Posterior cingulate gyrus (tissue), 11 donors: ENCODE measurements at regions not wholly inside any gene's neighbourhood (a gene's known extent, or its start where the extent isn't known, plus 50 kb on each side); places are given as distances from the start of the nearest gene placed in this dataset.
"Not testable (repeated sequence)": the region's sequence is repeated elsewhere in the genome, so short reads cannot be mapped to it uniquely, and the experiment has no call there.

Experiments
- DNase-seq, 10 donors: peaks; one replicate each; pipeline versions ENCODE4 v3.0.0 to v3.0.0-alpha.2; 2020 to 2021; ENCODE audit warnings: mixed read lengths in 3 of 10
- intact Hi-C: fragments of 100-400 bp; cut with DNase I; formaldehyde crosslinking; loops from one replicate; pipeline ENCODE4 v1.15.1; 2023

DNA sequence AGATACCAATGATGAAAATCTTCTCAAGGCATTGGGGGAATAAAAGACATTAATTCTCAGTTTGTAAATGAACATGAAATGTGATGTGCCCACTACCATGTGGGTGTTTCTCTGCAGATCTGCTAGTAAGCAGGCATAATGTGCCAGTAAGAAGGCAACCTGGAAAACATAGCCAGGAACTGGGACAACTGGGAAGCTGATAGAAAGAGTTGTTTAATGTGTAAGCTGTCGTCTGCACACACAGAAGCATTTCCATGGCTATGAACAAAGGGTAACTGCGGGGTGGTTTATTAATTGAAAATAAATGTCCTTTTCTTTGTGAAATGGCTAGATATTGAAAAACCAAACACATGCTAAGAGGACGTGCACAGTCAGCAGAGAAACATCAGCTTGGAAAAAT, 52.0 kb downstream of the ZC3H11B start:
- intact Hi-C loops, result no loop called here
- DNase-seq, result no peak

DNA sequence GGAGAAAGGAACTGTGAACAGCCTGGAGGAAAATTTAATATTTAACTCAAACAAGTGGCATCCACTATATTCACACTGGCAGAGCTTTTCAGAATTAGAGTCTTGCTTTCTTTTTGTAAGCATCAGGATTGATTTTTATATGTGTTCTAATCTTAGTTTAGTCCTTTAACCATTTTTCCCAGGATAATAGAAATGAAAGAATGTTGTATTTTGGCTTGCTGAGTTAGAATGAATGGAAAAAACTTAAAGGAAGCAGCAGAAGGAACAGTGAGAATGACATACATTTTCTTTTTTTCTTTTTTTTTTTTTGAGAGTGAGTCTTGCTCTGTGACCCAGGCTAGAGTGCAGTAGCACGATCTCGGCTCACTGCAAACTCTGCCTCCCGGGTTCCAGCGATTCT, 53.0 kb downstream of the ZC3H11B start:
- DNase-seq, result no peak
- intact Hi-C loops, result no loop called here

DNA sequence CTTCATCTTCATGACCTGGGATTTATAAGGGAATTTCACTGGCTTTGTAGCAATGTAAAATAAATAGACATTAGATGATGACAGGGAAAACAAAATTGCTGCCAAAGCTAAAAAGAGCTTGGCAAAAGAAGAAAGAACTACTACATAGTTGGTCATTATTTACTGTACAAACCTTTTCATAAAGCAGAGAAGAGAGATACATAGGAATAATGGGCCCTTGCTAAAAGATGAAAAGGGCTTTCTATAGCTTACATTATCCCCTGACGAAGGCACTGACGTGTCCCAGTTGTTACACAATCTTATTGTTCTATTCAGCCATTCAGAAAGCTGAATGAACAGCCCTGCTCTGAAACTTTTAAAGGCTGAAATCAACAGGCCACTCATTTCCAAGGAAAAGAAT, 57.1 kb downstream of the ZC3H11B start:
- intact Hi-C loops, result no loop called here
- DNase-seq, result no peak

DNA sequence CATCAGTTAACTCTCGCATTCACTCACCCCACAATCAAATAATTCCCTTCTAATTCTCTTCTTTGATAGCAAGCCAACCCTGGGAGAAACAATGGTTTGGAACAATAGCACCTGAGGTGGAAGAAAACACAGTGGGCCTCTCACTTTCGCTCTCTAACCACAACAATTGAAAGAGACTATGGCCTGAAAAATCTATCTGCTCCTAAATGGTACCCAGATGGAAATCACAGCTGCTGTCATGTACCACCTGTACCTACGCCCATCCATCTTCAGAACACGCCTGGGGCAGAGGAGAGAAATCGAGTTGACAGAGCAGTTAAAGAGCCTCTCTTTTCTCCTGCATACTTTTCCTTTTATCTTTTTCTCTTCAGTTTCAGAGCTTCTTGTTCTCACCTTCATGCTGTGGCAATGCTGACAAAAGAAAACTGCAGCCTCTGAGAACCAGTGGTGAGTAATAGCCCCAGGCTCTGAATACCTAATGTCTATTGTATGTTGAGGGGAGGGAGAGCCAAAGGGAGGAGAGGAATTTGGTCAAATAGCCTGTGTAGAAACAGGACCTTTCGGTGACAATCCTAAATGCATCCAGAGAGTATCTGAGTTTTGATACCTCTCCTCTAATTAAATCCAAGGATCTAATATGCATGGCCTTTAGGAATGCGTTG, 57.7 kb downstream of the ZC3H11B start:
- intact Hi-C loops, result no loop called here
- DNase-seq, result no peak

DNA sequence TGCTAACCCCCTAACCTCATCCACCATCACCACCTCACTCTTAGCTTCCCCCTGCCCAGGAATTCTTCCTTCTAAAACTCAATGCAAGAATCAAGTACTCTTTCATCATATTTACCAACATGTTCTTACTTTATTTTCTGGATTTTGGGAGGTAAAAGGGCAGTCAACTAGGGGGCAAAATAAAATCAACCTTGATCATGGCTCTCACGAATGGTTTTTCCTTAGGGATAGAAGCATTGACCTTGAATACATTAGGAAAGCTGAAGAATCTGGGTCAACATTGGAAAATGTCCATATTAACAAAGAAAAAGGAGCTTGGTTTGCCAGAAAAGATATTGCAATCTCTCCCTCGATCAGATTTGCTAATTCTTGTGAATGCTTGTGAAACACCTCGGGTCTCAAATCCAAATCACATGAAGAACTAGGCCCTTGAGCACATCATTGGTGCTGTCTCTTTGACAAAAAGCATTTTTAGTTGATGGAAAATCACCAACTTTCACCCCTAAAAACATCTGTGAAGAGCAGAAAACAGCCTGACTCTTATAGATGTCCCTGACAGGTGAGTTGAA, 58.9 kb downstream of the ZC3H11B start:
- intact Hi-C loops, result no loop called here
- DNase-seq, result no peak

DNA sequence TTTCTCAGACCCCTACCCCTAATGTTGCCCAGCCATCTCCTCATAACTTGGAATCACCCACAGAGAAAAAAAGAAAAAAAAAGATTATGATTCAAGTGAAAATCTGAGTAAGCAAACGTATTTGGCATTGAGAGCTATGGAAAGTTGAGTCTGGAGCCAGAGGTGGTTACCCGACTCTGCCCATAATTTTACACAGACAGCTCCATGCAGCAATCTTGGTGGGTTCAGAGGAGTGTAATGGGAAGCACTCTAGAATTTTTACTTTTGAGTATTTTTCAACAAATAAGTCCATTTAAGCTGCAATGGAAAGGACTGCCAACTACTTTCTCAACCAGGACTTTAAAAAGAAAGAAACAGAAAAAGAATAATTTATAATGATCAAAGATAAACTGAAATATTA, 62.7 kb downstream of the ZC3H11B start:
- no peak for DNase-seq
- intact Hi-C loops, result no loop called here

DNA sequence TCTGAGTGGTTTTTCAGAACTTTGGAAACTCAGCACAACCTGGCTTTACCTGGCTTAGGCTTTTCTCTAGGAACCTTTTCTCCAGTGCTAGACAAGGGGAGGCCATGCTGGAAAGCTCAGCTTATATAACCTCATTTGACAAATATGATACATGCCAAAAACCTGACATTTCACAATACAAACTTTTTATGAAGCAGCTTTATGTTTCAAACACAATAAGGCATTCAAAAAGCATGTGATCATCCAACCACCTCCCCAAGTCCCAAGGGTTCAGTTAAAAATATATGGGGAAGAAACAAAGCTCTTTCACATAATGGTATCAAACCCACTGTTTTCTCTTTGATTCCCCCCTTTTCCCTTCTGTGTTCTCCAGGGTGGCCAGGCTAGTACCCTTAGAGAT, 63.7 kb downstream of the ZC3H11B start:
- DNase-seq, result no peak
- intact Hi-C loops, result no loop called here

DNA sequence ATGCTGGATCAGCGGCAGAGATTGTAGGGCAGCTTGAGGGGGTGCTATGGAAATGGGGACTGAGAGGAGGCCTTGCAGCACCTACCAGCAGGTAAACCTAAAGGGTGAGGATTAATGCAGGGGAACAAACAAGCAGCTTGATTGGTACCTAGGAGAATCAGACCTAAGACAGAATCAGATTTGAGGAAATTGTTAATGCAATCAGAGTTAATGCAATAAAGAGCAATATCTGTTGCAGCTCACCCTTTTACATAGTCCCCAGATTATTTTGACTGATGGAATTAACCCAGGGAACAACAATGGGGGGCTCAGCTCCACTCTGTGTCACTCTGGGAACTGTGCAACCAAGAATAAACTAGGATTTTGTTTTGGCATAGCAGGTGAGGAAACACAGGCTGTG, 64.5 kb downstream of the ZC3H11B start:
- intact Hi-C loops, result no loop called here
- DNase-seq, result no peak

DNA sequence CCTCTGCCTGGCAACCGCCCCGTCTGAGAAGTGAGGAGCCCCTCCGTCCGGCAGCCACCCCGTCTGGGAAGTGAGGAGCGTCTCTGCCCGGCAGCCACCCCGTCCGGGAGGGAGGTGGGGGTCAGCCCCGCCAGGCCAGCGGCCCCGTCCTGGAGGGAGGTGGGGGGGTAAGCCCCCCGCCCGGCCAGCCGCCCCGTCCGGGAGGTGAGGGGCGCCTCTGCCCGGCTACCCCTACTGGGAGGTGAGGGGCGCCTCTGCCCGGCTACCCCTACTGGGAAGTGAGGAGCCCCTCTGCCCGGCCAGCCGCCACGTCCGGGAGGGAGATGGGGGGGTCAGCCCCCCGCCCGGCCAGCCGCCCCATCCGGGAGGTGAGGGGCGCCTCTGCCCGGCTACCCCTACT, 67.1 kb downstream of the ZC3H11B start:
- peak in 1 of 10 donors; percentile 75 for DNase-seq

DNA sequence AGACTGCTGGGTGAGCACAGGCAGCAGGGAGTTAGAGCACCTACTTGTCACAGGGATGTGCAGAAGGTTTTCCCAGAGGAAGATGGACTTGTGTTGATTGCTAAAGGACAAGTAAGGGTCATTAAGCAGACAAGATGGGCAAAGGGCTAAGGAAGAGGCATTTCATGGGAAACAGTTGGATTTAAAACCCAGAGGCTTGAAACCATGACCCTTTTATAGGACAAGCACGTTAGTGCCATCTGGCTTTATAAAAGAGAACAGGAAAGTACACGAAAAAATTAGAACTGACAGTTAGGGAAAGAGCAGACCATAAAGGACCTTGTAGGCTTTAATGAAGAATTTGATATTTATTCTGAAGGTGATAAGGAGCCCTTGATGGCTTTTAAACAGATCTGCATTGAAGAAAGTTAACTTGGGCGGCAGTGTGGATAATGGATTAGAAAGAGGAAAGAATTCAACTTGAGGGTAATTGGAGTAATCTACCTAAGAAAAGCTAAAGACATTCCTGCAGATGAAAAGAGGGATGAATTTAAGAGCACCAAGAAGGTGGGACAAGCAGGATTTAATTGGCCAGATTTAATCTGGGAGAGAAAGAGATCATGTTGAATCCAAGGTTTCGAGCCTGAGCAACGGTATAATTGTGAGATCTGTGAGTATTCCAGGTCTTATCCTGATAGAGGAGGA, 68.6 kb downstream of the ZC3H11B start:
- no peak for DNase-seq
- intact Hi-C loops, result no loop called here

More for the DNA sequence above, 67.1 kb downstream of the ZC3H11B start:
- intact Hi-C loops, result not testable (repeated sequence)

DNA sequence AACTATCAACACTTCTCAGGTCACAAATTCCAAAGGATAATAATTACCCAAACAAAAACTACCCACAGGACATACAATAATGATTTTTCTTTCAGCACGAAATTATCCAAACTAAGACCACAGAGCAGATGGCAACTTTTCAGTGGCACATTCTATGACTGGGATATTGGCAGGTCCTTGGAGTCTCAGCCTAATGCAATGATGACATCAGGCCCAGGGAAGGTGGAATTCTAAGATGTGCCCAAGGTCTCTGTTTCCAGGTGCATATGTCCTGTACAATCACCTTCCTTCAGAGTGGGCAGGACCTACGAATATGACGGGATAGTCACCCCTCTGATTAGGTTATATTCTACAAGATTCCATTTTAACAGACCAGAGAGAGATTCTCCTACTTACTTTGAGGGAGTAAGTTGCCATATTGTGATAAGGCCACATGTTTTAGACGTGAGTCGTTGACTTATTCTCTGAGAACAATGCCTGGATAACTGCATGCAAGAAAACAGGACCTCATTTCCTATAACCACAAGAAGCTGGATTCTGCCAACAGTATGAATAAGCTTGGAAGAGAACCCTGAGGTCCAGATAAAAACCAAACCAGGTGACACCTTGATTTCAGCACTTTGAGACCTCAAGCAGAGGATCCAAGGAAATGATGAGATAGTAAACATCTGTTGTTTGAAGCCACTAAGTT, 69.9 kb downstream of the ZC3H11B start:
- no peak for DNase-seq
- intact Hi-C loops, result no loop called here

DNA sequence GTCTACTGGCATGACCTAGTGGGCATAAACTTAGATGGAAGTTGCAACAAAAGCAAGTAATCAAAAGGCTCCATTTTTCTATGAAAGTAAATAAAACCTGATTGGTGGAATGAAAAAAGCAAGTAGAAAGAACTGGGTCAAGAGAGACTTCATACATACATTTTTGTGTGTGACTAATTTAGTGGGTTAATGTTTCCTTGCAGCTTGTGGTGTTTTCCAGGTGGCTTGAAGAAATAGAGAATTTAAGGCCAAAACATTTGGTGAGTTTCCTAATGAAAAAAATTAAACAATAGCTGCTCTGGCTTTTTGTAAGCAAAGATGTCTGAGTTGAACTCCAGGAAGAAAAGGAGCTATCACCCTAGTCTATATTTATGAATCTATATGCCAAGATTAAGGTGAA, 71.0 kb downstream of the ZC3H11B start:
- DNase-seq, result no peak
- intact Hi-C loops, result no loop called here

DNA sequence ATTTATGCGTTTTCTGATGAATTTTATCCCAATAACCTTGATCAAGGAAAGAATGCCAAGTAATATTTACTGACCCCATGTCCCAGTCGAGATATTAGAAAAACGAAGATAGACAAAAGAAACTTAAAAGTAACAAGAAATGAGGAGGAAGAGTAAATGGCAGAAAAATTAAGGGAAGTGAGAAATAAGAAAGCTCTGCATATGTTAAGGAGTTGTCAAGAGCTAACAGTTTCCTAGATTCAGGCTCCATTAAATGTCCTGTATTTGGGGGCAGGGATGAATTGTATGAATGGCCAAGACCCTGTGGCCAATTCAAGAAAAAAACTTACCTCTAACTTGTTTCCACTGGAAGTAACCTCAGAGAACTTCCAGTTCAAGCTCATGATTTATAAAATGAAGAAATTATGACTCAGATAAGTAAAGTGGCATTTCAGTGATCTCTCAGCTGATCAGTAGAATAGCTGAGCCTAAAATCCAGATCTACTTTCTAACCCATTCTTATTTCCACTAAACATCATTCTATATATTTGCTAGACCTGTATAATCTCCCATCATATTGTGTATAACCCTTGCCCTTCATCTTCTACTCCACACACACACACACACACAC, 73.2 kb downstream of the ZC3H11B start:
- no peak for DNase-seq
- intact Hi-C loops, result no loop called here

DNA sequence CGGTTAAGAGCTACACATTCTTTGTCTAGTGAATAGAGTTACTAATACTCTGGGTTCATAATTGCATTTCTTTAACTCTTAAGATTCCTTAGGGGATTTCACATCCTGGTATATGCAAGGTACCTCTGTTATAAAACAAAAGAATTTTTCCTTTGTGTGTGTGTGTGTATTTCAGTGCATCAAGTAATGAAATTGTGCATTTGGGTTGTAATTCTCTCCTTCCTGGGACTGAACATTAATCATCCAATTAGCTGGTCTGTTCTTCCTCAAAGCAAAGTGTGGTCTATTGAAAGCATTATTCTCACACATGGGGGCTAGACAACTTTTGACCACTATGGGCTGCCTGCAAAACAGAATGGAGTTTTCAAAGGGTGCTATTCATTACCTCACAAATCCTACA, 74.0 kb downstream of the ZC3H11B start:
- DNase-seq, result no peak
- intact Hi-C loops, result no loop called here

DNA sequence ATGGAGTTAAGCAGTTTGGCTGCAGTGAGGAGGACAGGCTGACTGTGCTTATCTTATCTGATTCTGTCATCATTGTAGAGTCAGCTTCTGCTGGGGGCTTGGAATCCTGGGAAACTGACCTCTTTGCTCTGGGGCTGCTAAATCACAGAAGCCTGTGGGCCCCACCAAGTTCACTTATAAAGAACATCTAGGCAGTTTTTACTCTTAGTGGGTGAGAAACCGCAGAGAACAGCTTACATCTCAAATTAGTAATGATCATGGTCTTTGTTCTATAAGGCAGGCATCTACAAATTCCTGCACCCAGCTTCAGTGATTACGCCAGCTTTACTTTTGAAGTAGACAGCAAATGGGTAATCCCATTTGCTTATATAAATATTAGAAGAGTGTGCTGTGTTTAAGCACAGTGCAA, 75.7 kb downstream of the ZC3H11B start:
- DNase-seq, result no peak
- intact Hi-C loops, result no loop called here

DNA sequence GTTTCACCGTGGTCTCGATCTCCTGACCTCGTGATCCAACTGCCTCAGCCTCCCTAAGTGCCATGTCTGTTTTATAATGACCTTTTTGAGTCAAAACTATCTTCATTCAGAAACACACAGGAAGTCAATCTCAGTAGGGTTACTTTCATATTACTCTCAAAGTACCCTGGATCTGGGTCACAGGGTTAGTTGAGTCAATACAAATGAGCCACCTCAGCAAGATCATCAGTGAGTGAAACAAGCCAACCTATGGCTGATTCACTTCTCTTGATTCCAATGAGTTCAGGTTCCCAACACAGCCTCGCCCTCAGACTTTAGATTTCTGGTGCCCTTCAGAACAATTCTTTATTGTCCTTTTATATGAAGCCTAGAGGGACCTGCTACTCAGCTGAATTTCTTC, 76.9 kb downstream of the ZC3H11B start:
- DNase-seq, result no peak
- intact Hi-C loops, result no loop called here

DNA sequence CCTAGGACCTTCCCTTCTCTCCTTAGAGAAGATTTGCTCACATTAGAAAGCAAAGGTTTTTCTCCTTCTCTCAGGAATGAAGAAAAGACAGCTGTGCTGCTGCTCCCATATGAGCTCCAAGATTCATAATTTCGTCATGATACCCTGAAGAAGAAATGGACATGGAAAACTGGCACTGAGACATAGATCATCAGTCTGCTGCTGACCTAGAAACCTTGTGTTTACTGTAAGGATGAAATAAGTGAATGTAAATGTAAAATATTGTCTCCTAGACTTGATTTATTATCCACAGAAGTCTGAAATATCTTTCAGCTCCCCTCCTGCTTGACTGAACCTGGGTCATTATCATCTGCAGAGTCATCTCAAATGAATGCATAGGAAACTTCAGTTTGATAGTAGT, 77.9 kb downstream of the ZC3H11B start:
- no peak for DNase-seq
- intact Hi-C loops, result no loop called here

DNA sequence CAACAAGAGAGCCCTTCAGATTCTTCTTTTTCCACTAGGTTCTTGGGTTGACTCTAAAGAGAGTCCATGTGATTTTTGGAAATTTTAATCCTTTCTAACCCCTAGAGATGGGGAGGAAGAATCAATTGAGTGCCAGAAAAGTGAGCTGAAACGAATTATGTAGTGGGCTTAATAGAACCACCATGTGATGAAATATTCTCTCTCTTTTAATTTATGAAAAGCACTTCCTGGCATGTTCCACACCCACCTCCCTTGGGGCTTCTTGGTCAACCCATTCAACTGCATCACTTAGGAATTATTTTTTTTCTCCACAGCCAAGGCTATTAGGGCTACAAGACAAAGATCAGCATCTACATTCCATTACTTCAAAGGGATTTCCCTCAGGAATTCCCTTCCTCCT, 79.6 kb downstream of the ZC3H11B start:
- intact Hi-C loops, result no loop called here
- DNase-seq, result no peak

DNA sequence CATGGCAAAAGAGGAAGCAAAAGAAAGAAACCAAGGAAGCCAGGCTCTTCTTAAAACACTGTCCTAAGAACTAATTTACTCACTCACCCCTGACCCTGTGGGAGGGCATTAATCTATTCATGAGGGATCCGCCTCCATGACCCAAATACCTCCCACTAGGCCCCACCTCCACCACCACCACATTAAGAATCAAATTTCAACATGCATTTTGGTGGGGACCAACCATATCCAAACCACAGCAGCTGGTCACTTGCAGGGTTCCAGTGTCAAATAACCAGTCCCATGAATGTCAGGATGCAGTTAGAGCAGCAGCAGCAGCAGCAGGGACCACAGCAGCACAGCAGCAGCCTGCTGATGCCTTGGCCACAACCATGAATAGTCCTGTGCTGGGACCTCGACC, 83.8 kb downstream of the ZC3H11B start:
- intact Hi-C loops, result no loop called here
- no peak for DNase-seq

DNA sequence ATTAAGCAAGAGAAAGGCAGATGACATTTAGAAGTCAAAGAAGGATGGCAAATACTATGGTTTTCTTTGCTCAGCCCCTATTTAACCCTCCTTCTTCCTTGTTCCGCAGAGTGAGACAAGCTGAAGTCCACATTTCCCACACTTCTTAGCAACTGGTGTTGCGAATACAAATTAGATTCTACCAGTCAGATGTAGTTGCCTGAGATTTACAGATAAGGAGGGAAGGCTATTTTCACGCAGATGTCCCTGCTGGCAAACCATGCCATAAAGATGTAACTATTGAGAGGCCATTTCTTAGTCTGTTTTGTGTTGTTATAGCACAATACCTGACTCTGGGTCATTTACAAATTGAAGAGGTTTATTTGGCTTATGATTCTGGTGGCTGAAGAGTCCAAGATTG, 84.3 kb downstream of the ZC3H11B start:
- intact Hi-C loops, result no loop called here
- DNase-seq, result no peak

DNA sequence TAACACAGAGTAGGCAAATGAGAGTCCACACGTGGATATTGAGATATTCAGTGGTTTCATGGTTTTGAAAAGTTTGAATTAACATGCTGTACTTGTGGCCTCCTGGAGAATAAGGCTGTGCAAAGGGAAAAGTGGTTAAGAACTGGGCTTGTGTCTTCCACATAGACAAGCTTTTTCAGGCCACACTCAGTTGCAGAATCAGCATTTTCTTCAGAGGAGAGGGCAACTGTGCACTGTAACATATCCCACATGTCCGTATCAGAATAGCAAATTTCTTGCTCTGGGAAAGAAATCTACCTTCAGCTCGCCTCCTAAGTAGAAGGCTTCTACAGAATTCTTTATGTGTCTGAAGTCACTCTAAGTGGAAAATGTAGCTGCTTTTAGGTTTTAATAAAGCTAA, 84.9 kb downstream of the ZC3H11B start:
- intact Hi-C loops, result no loop called here
- DNase-seq, result no peak
